A673 (cell line): ENCODE measurements at regions not wholly inside any gene's neighbourhood (a gene's known extent, or its start where the extent isn't known, plus 50 kb on each side); places are given as distances from the start of the nearest gene placed in this dataset.
"Not testable (repeated sequence)": the region's sequence is repeated elsewhere in the genome, so short reads cannot be mapped to it uniquely, and the experiment has no call there.

Experiments used
- CTCF ChIP-seq: fragments of 300-800, 200-600 bp; sonication (generic); conservative IDR thresholded peaks from 2 replicates; pipeline ENCODE4 v1.5.1; 2017; ENCODE audit warnings: low read depth, mild to moderate bottlenecking, antibody characterized with exemption, low read length, moderate library complexity, mixed read lengths
- EZH2 ChIP-seq: fragments of 200-600 bp; sonication (generic); IDR thresholded peaks from 2 replicates; pipeline ENCODE4 v1.6.1; 2017; ENCODE audit warnings: borderline replicate concordance, low read depth, mild to moderate bottlenecking, mixed read lengths, antibody characterized with exemption, low read length; ENCODE audit not compliant: poor library complexity, severe bottlenecking

GRCh38 chr1:206387631-206388030 is 82.6 kb upstream of the IKBKE start:
- not testable (repeated sequence) for TF ChIP-seq CTCF, EZH2
